OCI-LY1 (cell line): ENCODE measurements at regions not wholly inside any gene's neighbourhood (a gene's known extent, or its start where the extent isn't known, plus 50 kb on each side); places are given as distances from the start of the nearest gene placed in this dataset.

Experiments
- CTCF ChIP-seq: fragments of 200-600 bp; sonication (generic), shearing (Covaris generic); IDR thresholded peaks from 2 replicates; pipeline ENCODE4 v1.5.1; 2017; ENCODE audit warnings: mild to moderate bottlenecking, antibody characterized with exemption, low read length, moderate library complexity, mixed read lengths
- EZH2 ChIP-seq: fragments of 200-600 bp; sonication (generic), shearing (Covaris generic); IDR thresholded peaks from 2 replicates; pipeline ENCODE4 v1.8.0; 2017; ENCODE audit warnings: borderline replicate concordance, mixed run types, mild to moderate bottlenecking, antibody characterized with exemption, low read length, moderate library complexity, mixed read lengths

- TF ChIP-seq CTCF = no peak
- no peak for TF ChIP-seq EZH2
Observed at GRCh38 chr20:23193801-23194384, 107.8 kb upstream of the CD93 start.
